Colonic mucosa (tissue), 4 donors: ENCODE measurements at regions not wholly inside any gene's neighbourhood (a gene's known extent, or its start where the extent isn't known, plus 50 kb on each side); places are given as distances from the start of the nearest gene placed in this dataset.

Source experiments
- DNase-seq: peaks from one replicate; pipeline ENCODE4 v3.0.0-alpha.2; 2020
- H3K27ac ChIP-seq: fragments of 200-600 bp; one replicate; pipeline ENCODE4 v1.8.0; 2021
- H3K27me3 ChIP-seq: fragments of 200-600 bp; one replicate; pipeline ENCODE4 v1.8.0; 2021
- H3K36me3 ChIP-seq: fragments of 200-600 bp; one replicate; pipeline ENCODE4 v1.8.0; 2021
- H3K4me1 ChIP-seq: fragments of 200-600 bp; one replicate; pipeline ENCODE4 v1.8.0; 2021; ENCODE audit warnings: mild to moderate bottlenecking
- H3K4me3 ChIP-seq: fragments of 200-600 bp; one replicate; pipeline ENCODE4 v1.8.0; 2021
- H3K9ac ChIP-seq, 2 donors: one replicate each; pipeline ENCODE4 v1.7.0; 2013; ENCODE audit warnings: control low read depth in 2 of 2, low read depth in 2 of 2, low read length in 2 of 2
- H3K9me3 ChIP-seq: fragments of 200-600 bp; one replicate; pipeline ENCODE4 v1.8.0; 2021
- intact Hi-C: fragments of 100-400 bp; cut with DNase I; formaldehyde crosslinking; loops from one replicate; pipeline ENCODE4 v1.14.1; 2022
- TF ChIP-seq, protein P1 (sequence below): fragments of 200-600 bp; IDR thresholded peaks from one replicate; pipeline ENCODE4 v1.8.0; 2022; ENCODE audit warnings: antibody characterized with exemption, mild to moderate bottlenecking
- donor health status: healthy.
- donor health status: DM: no; HTN: no; CAD: no.
- donor health status: DM: no; HTN: no; CAD: no.

DNA sequence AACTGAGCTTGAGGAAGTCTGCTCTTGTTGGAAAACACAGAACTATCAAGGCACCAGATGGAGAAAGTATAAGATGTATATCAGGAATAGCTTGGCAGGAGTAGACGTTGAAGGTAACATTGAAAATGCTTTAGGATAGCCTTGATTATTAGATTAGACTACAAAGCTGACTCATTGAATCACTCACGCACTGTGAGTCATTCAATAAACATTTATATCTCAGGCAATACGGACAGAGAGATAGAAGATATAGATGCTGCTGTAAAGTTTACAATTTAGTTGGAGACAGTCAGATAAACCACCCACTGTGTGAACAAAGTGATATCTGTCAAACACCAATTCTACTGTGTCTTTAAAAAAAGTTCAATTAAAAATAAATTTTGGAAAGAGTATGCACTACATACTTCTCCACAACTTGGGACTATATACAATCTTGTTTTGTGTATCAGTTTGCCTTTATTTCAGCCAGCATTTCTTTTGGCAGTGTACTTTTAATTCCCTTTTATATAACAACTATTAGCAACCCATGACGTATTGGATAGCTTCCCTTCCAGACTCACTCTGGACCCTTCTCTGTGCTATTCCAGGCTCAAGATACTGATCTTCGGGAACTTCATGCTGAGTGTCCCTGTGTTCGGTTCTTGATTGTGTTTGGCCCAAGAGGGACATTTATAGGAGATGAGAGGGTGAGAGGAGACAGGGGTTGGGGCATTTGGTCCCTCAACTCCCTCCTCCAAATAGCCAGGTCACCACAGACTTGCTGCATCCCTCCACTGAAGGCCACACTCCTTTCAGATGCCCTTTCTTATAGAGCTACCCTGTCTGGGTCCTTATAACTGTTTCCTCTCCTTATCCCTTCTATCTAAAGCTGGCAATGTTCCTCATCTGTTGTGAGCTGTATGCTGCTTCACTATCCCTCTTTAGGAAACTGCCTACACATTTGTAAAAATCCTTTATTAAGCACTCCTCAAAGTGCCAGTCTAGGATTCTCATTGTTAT lies 176.6 kb upstream of the PTPRK start:
- H3K27ac ChIP-seq, result no peak overlapping the region

DNA sequence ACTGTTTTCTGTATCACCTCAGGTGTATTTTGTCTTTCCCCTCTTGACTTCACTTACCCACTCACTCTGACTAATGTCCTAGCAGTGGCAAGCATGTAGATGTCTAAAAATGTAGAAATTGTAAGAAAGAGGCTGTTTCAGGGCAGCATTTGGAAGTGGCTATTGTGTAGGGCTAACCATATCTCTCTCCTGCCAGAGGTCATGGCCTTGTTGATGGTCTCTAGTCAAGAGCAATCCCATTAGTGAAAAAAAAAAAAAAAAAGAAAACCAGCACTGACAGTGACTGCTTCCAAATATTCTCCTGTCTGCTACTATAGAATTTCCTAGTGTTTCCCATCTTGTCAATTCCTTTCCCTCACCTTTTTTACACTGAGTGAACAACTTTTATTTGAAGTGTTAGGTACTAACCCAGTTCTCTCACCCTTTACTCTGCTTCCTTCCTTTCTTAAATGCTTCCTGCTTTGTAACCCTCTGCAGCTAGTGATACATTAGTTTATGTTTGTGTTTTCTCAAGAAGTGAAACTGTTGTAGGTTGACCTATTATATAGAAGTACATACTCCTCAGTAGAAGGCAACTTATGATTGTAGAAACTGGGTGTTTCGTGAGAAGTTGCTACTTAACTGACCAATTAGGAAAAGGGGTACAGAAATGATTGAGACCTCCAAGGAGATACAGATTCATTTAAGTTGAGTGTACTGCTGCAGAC lies 174.1 kb upstream of the PTPRK start:
- Histone ChIP-seq H3K27me3 (no peaks in the 10 kb centered on the region), H3K9me3 (no peaks in the 10 kb centered on the region), H3K4me1 (no peaks in the 10 kb centered on the region), H3K27ac (no peak overlapping the region), H3K9ac (no peak overlapping the region), H3K36me3 (no peaks in the 10 kb centered on the region), H3K4me3 (no peak overlapping the region)
- no peak for DNase-seq
- TF ChIP-seq, protein P1, sequence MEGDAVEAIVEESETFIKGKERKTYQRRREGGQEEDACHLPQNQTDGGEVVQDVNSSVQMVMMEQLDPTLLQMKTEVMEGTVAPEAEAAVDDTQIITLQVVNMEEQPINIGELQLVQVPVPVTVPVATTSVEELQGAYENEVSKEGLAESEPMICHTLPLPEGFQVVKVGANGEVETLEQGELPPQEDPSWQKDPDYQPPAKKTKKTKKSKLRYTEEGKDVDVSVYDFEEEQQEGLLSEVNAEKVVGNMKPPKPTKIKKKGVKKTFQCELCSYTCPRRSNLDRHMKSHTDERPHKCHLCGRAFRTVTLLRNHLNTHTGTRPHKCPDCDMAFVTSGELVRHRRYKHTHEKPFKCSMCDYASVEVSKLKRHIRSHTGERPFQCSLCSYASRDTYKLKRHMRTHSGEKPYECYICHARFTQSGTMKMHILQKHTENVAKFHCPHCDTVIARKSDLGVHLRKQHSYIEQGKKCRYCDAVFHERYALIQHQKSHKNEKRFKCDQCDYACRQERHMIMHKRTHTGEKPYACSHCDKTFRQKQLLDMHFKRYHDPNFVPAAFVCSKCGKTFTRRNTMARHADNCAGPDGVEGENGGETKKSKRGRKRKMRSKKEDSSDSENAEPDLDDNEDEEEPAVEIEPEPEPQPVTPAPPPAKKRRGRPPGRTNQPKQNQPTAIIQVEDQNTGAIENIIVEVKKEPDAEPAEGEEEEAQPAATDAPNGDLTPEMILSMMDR, result no peak
- intact Hi-C loops, result no loop called here

More for the DNA sequence above, 176.6 kb upstream of the PTPRK start:
- intact Hi-C loops, result no loop called here
- no peak overlapping the region for H3K9ac ChIP-seq
- no peak for DNase-seq
- H3K4me1 ChIP-seq, result no peaks in the 10 kb centered on the region
- H3K36me3 ChIP-seq, result no peaks in the 10 kb centered on the region
- no peak overlapping the region for H3K4me3 ChIP-seq
- no peaks in the 10 kb centered on the region for H3K9me3 ChIP-seq
- TF ChIP-seq, protein P1, result no peak
- H3K27me3 ChIP-seq, result no peaks in the 10 kb centered on the region

DNA sequence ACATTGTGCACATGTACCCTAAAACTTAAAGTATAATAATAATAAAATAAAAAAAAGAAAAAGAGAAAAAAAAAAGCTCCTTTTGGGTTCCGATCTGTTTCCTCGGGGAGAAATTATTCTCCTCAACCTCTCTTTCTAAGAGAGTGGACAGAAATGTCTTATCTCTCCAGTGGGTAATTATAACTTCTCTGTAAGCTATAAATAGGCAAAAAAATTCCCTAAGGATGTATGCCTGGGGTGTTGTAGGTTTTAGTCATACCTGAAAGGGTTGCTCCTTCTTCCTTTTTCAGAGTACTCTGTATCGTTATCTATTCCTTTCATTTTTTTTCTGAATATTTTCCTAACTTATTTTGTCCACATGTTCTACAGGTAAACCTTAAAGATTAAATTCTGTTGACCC lies 169.7 kb upstream of the PTPRK start:
- H3K9ac ChIP-seq, result no peak overlapping the region
- H3K4me1 ChIP-seq, result no peaks in the 10 kb centered on the region
- no peaks in the 10 kb centered on the region for H3K36me3 ChIP-seq
- no peak overlapping the region for H3K4me3 ChIP-seq
- no peaks in the 10 kb centered on the region for H3K9me3 ChIP-seq
- TF ChIP-seq, protein P1, result no peak
- no peak for DNase-seq
- H3K27ac ChIP-seq, result no peak overlapping the region
- H3K27me3 ChIP-seq, result no peaks in the 10 kb centered on the region
- intact Hi-C loops, result no loop called here

DNA sequence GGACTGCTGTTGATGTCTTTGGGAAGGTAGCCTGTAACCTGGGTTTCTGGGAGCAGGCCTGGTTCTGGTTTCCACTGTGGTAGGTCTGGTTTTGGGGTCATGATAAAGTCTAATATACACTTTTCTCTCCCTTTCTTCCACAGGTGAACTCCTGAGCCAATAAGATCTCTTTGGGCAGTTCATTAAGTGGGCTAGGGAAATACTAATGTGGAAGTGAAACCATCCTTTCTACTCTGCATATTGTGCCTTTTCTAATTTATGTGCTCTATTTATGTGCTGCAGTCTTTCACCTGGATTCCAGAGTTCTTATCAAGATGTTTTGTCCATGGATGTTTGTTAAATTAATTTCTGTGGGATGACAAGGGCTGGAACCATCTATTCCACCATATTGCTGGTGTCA lies 165.7 kb upstream of the PTPRK start:
- Histone ChIP-seq H3K27me3 (no peaks in the 10 kb centered on the region), H3K9ac (no peak overlapping the region), H3K27ac (no peak overlapping the region), H3K9me3 (no peaks in the 10 kb centered on the region), H3K4me1 (no peaks in the 10 kb centered on the region), H3K4me3 (no peak overlapping the region), H3K36me3 (no peaks in the 10 kb centered on the region)
- intact Hi-C loops, result no loop called here
- DNase-seq, result no peak
- TF ChIP-seq, protein P1, result no peak

DNA sequence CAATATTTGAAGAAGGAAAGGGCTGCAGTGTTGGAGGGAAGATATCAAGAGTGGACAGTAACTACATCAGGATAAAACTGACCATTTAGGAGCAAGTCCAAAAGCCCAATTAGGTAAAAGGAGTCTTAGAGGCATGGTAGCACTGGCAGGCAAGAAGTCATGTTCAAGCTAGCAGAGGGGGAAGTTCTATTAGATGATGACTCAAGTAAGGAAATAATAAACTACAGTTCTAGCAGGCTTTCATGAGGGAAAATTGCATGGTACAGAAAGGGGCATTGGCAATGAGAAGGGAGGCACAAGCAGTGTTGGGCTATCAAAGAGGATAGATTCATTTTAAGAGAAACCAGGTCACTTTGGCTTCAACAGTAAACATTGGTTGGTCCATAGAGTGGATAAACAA lies 156.1 kb upstream of the PTPRK start:
- TF ChIP-seq, protein P1, result no peak
- Histone ChIP-seq H3K36me3 (no peaks in the 10 kb centered on the region), H3K9me3 (no peaks in the 10 kb centered on the region), H3K4me1 (no peaks in the 10 kb centered on the region), H3K4me3 (no peak overlapping the region), H3K27ac (no peak overlapping the region), H3K9ac (no peak overlapping the region), H3K27me3 (no peaks in the 10 kb centered on the region)
- no peak for DNase-seq
- intact Hi-C loops, result no loop called here
